ENCODE measurements at regions not wholly inside any gene's neighbourhood (a gene's known extent, or its start where the extent isn't known, plus 50 kb on each side); places are given as distances from the start of the nearest gene placed in this dataset.

GRCh38 chr16:22763437-22764080 is 50.4 kb upstream of the HS3ST2 start:
- Histone ChIP-seq H3K36me3 (ENCODE audit: control insufficient read depth in 2 of 3, insufficient read depth in 3 of 3, low read length in 3 of 3) (no peaks in the 10 kb centered on the region), H3K27ac (ENCODE audit: low read depth in 2 of 2, low read length in 2 of 2) (no peak overlapping the region), H3K4me3 (ENCODE audit: low read length in 3 of 3) (no peak overlapping the region), H3K27me3 (ENCODE audit: control insufficient read depth, insufficient read depth, low read length) (no peaks in the 10 kb centered on the region), H3K9ac (ENCODE audit: low read length in 3 of 3) (no peak overlapping the region), H3K4me1 (ENCODE audit: control insufficient read depth in 2 of 3, insufficient read depth in 2 of 3, low read depth in 1 of 3, low read length in 3 of 3) (peaks cover 0 to 6% (median 3%) of the 10 kb centered on the region in 3 donors), H3K9me3 (ENCODE audit: control insufficient read depth in 2 of 3, insufficient read depth in 1 of 3, low read length in 3 of 3) (peaks cover 0 to 3% (median 0%) of the 10 kb centered on the region in 3 donors)
- DNase-seq (peak in 3 of 5 donors; percentile 39 to 70 (median 50)), FAIRE-seq (no peak)
- intact Hi-C loops (cut with DNase I) = no loop called here
- TF ChIP-seq CTCF (IDR thresholded peaks at IDR 0.05; ENCODE audit: borderline replicate concordance, extremely low read depth, insufficient read depth) = no peak

Measured in kidney (tissue), 13 donors.